ENCODE measurements at regions not wholly inside any gene's neighbourhood (a gene's known extent, or its start where the extent isn't known, plus 50 kb on each side); places are given as distances from the start of the nearest gene placed in this dataset.

- no peak for DNase-seq (ENCODE audit: low read depth)
Measured at GRCh38 chr9:515665-516064, 301.0 kb downstream of the DOCK8 start.

- DNase-seq (ENCODE audit: low read depth): no peak
Measured at GRCh38 chr9:517993-518392, 303.3 kb downstream of the DOCK8 start.

GRCh38 chr9:518540-518939, 303.9 kb downstream of the DOCK8 start:
- DNase-seq (ENCODE audit: low read depth): no peak

GRCh38 chr9:519579-519978, 304.9 kb downstream of the DOCK8 start:
- no peak for DNase-seq (ENCODE audit: low read depth)

- no peak for DNase-seq (ENCODE audit: low read depth)
Measured at GRCh38 chr9:520302-520701, 305.6 kb downstream of the DOCK8 start.

- DNase-seq (ENCODE audit: low read depth): no peak
Measured at GRCh38 chr9:522190-522589, 307.5 kb downstream of the DOCK8 start.

GRCh38 chr9:522658-523057, 308.0 kb downstream of the DOCK8 start:
- no peak for DNase-seq (ENCODE audit: low read depth)

- DNase-seq (ENCODE audit: low read depth): no peak
Measured at GRCh38 chr9:523444-523843, 308.8 kb downstream of the DOCK8 start.

GRCh38 chr9:524008-524407, 309.3 kb downstream of the DOCK8 start:
- DNase-seq (ENCODE audit: low read depth): no peak

GRCh38 chr9:526904-527591, 312.4 kb downstream of the DOCK8 start:
- no peak for DNase-seq (ENCODE audit: low read depth)

- DNase-seq (ENCODE audit: low read depth): no peak
Measured at GRCh38 chr9:529731-530130, 311.8 kb upstream of the DMRT1 start.

GRCh38 chr9:530681-531080, 310.8 kb upstream of the DMRT1 start:
- no peak for DNase-seq (ENCODE audit: low read depth)

GRCh38 chr9:532707-533106, 308.8 kb upstream of the DMRT1 start:
- DNase-seq (ENCODE audit: low read depth): no peak

- no peak for DNase-seq (ENCODE audit: low read depth)
Measured at GRCh38 chr9:534886-535285, 306.6 kb upstream of the DMRT1 start.

GRCh38 chr9:535356-535755, 306.1 kb upstream of the DMRT1 start:
- DNase-seq (ENCODE audit: low read depth): no peak

- no peak for DNase-seq (ENCODE audit: low read depth)
Measured at GRCh38 chr9:536597-537511, 304.6 kb upstream of the DMRT1 start.

- no peak for DNase-seq (ENCODE audit: low read depth)
Measured at GRCh38 chr9:543478-543877, 298.0 kb upstream of the DMRT1 start.

- no peak for DNase-seq (ENCODE audit: low read depth)
Measured at GRCh38 chr9:545480-545879, 296.0 kb upstream of the DMRT1 start.

- no peak for DNase-seq (ENCODE audit: low read depth)
Measured at GRCh38 chr9:546235-546634, 295.3 kb upstream of the DMRT1 start.

- no peak for DNase-seq (ENCODE audit: low read depth)
Measured at GRCh38 chr9:546797-547223, 294.7 kb upstream of the DMRT1 start.

- DNase-seq (ENCODE audit: low read depth): no peak
Measured at GRCh38 chr9:547314-547713, 294.2 kb upstream of the DMRT1 start.

- no peak for DNase-seq (ENCODE audit: low read depth)
Measured at GRCh38 chr9:549455-549997, 292.0 kb upstream of the DMRT1 start.

GRCh38 chr9:550333-550732, 291.2 kb upstream of the DMRT1 start:
- DNase-seq (ENCODE audit: low read depth): no peak

Measured in stromal cell of bone marrow (primary cell).